ENCODE measurements at regions not wholly inside any gene's neighbourhood (a gene's known extent, or its start where the extent isn't known, plus 50 kb on each side); places are given as distances from the start of the nearest gene placed in this dataset.

DNA sequence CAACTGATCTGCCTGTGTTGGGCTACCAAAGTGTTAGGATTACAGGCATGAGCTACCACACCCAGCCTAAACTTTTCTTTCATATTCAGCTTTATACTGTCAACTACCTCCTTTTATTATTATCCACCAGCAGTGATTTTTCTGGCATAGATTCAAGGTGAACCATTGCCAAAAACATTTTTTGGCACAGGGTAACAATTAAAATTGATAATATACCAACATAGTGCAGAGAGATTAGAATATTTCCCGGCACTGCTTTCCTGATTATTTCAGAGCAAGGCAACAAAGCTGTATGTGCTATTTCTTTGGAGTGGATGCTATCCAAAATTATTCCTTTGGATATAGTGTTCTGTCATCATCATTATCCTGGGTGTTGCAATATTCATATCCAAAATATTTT, 781.6 kb upstream of the SOX9 start:
- TF ChIP-seq, protein P1, sequence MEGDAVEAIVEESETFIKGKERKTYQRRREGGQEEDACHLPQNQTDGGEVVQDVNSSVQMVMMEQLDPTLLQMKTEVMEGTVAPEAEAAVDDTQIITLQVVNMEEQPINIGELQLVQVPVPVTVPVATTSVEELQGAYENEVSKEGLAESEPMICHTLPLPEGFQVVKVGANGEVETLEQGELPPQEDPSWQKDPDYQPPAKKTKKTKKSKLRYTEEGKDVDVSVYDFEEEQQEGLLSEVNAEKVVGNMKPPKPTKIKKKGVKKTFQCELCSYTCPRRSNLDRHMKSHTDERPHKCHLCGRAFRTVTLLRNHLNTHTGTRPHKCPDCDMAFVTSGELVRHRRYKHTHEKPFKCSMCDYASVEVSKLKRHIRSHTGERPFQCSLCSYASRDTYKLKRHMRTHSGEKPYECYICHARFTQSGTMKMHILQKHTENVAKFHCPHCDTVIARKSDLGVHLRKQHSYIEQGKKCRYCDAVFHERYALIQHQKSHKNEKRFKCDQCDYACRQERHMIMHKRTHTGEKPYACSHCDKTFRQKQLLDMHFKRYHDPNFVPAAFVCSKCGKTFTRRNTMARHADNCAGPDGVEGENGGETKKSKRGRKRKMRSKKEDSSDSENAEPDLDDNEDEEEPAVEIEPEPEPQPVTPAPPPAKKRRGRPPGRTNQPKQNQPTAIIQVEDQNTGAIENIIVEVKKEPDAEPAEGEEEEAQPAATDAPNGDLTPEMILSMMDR (IDR thresholded peaks at IDR 0.05), result no peak
- TF ChIP-seq POLR2A (IDR thresholded peaks at IDR 0.05), result no peak
- no peak for TF ChIP-seq POLR2AphosphoS5 (IDR thresholded peaks at IDR 0.05)
- TF ChIP-seq EP300 (IDR thresholded peaks at IDR 0.05), result no peak
- H3K9me3 ChIP-seq, result no peaks in the 10 kb centered on the region
- no peak overlapping the region for H3K4me3 ChIP-seq
- WGBS, result 15% methylated on average over 1 of the region's 1 CpG
- no peak for DNase-seq (ENCODE audit: low spot score in 2 of 2)
- no peaks in the 10 kb centered on the region for H3K36me3 ChIP-seq
- no peak overlapping the region for H3K27ac ChIP-seq
- peaks cover 21% of the 10 kb centered on the region for H3K4me1 ChIP-seq
- H3K27me3 ChIP-seq, result no peaks in the 10 kb centered on the region

DNA sequence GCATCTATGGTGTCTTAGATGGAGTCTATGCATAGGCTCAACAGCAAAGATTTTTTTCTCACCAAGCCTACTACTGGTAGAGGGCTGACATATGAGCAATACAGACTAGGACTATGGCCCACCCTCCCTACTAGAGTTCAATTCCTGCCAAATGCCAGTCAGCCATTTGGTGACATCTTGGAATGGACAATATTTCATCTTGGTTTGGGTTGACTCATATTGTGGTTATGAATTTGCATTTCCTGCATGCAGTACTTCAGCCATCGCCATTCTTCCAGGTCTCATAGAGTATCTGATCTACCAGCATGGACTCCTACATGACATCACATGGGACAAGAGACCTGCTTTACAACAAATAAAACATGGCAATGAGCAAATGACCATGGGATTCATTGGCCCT, 778.1 kb upstream of the SOX9 start:
- Histone ChIP-seq H3K9me3 (no peaks in the 10 kb centered on the region), H3K4me3 (no peak overlapping the region), H3K36me3 (no peaks in the 10 kb centered on the region), H3K4me1 (peaks cover 11% of the 10 kb centered on the region), H3K27ac (no peak overlapping the region), H3K27me3 (no peaks in the 10 kb centered on the region)
- DNase-seq (ENCODE audit: low spot score in 2 of 2), result no peak
- TF ChIP-seq POLR2AphosphoS5 (IDR thresholded peaks at IDR 0.05) (no peak), POLR2A (IDR thresholded peaks at IDR 0.05) (no peak), EP300 (IDR thresholded peaks at IDR 0.05) (no peak)
- TF ChIP-seq, protein P1 (IDR thresholded peaks at IDR 0.05), result no peak
- 82% methylated on average over 1 of the region's 1 CpG for whole genome bisulfite sequencing

GRCh38 chr17:71349908-71350600, 770.8 kb upstream of the SOX9 start:
- Histone ChIP-seq H3K27me3 (no peaks in the 10 kb centered on the region), H3K27ac (no peak overlapping the region), H3K36me3 (no peaks in the 10 kb centered on the region), H3K4me3 (no peak overlapping the region), H3K9me3 (no peaks in the 10 kb centered on the region), H3K4me1 (no peaks in the 10 kb centered on the region)
- DNase-seq (ENCODE audit: low spot score in 2 of 2), result no peak
- TF ChIP-seq, protein P1 (IDR thresholded peaks at IDR 0.05), result no peak
- no peak for TF ChIP-seq EP300 (IDR thresholded peaks at IDR 0.05)
- TF ChIP-seq POLR2AphosphoS5 (IDR thresholded peaks at IDR 0.05), result no peak
- WGBS, result 84% methylated on average over 6 of the region's 6 CpGs

- no peak overlapping the region for H3K27ac ChIP-seq
- no peaks in the 10 kb centered on the region for H3K9me3 ChIP-seq
- no peak for DNase-seq (ENCODE audit: low spot score in 2 of 2)
- no peaks in the 10 kb centered on the region for H3K36me3 ChIP-seq
- 80% methylated on average over 3 of the region's 3 CpGs for WGBS
- H3K4me1 ChIP-seq, result peaks cover 7% of the 10 kb centered on the region
- TF ChIP-seq EP300 (IDR thresholded peaks at IDR 0.05), result no peak
- TF ChIP-seq POLR2AphosphoS5 (IDR thresholded peaks at IDR 0.05), result no peak
- TF ChIP-seq POLR2A (IDR thresholded peaks at IDR 0.05), result no peak
- TF ChIP-seq, protein P1 (IDR thresholded peaks at IDR 0.05), result no peak
- H3K4me3 ChIP-seq, result no peak overlapping the region
- no peaks in the 10 kb centered on the region for H3K27me3 ChIP-seq
These were observed 760.5 kb upstream of the SOX9 start for GRCh38 chr17:71360301-71360700.

GRCh38 chr17:71361656-71362450, 759.0 kb upstream of the SOX9 start:
- WGBS, result 60% methylated on average over 7 of the region's 7 CpGs
- no peak overlapping the region for H3K4me3 ChIP-seq
- H3K27ac ChIP-seq, result no peak overlapping the region
- H3K36me3 ChIP-seq, result no peaks in the 10 kb centered on the region
- no peaks in the 10 kb centered on the region for H3K9me3 ChIP-seq
- no peak for DNase-seq (ENCODE audit: low spot score in 2 of 2)
- TF ChIP-seq, protein P1 (IDR thresholded peaks at IDR 0.05), result no peak
- TF ChIP-seq POLR2AphosphoS5 (IDR thresholded peaks at IDR 0.05), result no peak
- no peak for TF ChIP-seq EP300 (IDR thresholded peaks at IDR 0.05)
- TF ChIP-seq POLR2A (IDR thresholded peaks at IDR 0.05), result no peak
- peaks cover 7% of the 10 kb centered on the region for H3K4me1 ChIP-seq
- no peaks in the 10 kb centered on the region for H3K27me3 ChIP-seq
